Frontal cortex (tissue), 3 donors: ENCODE measurements at regions not wholly inside any gene's neighbourhood (a gene's known extent, or its start where the extent isn't known, plus 50 kb on each side); places are given as distances from the start of the nearest gene placed in this dataset.

Experiments used
- DNase-seq, 2 donors: peaks; one replicate each; pipeline ENCODE4 v3.0.0; 2012; ENCODE audit warnings: low spot score in 2 of 2
- FAIRE-seq: peaks from 2 replicates; lab custom pipeline; 2012; peaks lifted over from hg19 to GRCh38; lab: Jason Lieb, UNC
- donor health status: control.
- donor health status: control.
- donor health status: control.

DNA sequence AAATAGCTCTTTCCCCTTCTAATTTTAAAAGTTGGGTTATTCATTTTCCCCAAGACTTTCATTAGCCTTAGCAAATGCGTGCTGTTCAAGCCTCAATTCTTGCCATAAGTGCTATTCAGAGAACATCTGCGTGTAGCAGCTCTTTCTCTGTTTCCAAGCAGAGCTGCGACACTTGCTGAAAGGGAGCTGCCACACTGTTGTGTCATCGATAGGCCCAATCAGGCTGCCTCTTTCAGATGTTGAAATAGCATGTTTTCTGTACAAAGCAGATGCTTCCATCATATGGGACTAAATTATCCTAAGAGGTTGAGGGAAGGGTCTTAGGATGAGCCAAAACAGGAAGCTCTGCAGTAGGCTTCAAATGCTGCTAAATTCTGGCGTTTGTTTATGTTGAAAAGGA, 220.9 kb upstream of the CDC14C start:
- FAIRE-seq (no peak), DNase-seq (no peak)

DNA sequence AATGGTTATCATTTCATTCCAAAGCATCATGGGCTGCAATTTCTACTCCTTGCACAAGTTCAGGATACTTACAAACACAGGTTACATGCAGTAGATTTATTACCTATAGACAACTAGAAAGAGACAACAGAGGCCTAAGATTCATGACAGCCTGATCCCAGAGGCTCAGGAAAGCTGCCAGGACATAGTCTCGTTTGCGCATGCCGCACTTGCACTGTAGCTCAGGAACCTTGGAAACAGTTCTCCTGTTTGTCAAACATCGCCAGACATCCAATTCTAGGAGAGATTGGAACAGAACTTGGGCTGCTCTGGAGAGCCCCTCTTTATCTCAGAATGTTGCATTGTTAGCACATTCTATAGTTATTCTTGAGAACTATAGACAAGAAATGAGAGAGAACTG, 216.2 kb upstream of the CDC14C start:
- FAIRE-seq (no peak), DNase-seq (no peak)

DNA sequence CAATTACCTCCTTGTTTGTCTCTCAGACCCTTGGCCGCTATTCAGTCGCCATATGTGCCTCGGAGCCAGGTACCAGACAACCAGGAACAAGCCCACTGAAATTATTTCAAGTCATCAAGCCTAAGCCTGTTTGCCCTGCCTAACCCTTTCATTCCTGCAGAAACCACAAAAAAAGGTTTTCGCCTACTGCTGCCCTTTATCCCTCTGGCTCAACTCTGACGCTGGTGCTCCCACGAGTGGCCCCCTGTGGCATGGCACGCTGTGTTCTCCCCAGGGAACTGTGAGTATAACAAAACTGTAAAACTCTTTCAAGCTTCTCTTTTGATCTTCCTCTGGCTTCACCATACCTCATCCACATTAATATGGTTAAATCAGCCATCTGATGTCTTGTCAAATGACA, 215.7 kb upstream of the CDC14C start:
- FAIRE-seq: no peak

DNA sequence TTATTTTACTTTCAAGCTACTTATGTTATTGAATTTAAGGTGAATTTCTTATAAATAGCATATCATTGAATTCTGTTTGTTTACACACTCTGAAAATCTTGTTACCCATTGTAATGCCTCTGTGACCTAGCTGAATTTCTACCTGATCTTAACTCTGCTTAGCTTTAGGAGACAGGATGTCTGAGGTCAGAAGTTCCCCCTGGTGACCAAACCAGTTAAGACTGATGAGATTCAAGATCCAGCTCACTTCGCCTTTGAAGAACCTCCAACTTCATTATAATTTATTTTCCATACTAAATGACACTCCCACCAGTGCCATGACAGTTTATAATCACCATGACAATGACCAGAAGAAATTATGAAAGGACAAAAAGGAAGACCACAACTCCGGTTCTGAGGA, 213.4 kb upstream of the CDC14C start:
- FAIRE-seq: no peak
- no peak for DNase-seq

More for the DNA sequence above, 215.7 kb upstream of the CDC14C start:
- DNase-seq: no peak

DNA sequence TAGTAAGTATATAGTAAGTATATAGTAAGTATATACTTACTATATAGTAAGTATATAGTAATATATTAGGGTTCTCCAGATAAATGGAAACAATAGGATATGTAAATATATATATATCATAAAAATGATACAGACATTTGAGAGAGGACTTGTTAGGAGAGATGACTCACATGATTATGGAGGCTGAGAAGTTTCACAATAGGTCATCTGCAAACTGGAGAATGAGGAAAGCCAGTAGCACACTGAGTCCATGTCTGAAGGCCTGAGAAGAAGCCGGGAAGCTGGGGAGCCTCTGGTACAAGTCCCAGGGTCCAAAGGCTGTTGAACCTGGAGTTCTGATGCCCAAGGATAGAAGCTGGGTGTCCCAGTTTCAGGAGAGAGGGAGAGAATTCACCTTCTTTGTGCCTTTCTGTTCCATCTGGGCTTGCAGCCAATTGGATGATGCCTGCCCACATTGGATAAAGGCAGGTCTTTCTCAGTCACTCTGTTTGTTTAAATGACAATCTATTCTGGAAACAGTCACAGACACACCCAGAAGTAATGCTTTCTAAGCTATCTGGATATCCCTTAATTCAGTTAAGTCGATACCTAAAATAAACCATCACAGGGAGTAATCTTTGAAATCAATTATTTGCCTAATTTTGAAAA, 205.5 kb upstream of the CDC14C start:
- peak; percentile 99 for FAIRE-seq

DNA sequence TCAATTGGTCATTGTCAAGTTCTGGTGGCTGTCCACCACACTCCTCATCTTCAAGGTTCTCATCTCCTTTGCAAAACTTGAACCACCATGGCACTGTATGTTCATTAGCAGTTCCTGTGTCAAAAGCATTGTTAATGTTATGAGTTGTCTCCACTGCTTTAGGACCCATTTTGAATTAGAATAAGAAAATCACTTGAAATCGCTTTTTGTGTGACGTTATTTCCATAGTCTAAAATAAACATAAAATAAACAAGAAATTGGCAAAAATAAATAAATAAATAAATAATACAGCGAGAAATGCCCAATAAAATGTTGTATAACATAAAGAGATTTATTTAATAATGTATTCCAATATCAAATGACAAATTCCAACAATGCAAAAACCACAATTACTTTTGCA, 195.5 kb upstream of the CDC14C start:
- FAIRE-seq: no peak
- DNase-seq: no peak

More for the DNA sequence above, 205.5 kb upstream of the CDC14C start:
- DNase-seq: no peak

DNA sequence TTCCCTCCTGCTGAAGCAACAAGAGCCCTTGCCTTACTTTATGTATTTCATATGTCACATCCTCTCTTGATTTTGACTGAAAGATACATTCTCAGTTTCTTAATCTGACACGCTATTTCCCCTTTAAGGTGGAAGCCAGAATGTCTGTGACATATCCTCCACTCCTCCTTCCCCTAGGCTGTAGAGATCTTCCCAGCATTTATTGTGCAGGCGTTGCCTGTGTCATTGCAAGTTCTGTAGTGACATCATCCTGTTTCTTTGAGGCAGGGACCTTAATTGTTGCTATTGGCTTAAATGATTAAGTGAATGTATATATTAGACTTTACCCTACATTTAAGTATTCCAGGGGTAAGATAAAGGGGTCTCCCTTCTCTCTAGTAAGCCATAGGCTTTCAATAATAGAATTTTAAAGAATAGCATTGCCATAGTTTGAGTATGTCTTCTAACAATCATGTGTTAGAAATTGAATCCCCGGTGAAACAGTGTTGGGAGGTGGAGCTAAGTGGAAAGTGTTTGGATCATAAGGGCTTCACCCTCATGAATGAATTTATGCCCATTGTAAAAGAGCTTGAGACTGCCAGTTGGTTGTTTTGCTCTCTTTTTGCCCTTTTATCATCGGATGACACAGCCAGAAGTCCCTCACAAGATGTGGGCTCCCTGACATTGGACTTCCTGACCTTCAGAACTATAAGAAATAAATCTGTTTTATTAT, 189.5 kb upstream of the CDC14C start:
- no peak for FAIRE-seq
- DNase-seq: no peak

DNA sequence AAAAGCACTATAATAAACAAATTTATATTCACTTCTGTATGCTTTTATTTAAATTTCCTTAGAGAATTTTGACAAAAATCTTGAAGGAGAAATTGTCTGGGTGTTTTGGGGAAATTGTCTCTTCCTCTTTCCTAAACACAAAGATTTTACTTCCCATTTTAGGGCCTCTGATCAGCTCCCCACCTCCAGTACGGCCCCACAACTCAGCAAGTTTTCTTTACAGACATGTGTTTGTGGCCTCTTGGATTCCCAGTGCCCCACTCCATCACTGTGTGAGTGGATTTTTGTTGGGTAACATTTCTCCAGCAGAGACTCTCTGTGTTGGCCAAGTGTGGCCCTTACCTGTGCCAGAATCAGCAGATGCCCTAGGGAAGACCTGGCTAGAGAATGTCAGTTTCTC, 182.8 kb upstream of the CDC14C start:
- DNase-seq (no peak), FAIRE-seq (no peak)

DNA sequence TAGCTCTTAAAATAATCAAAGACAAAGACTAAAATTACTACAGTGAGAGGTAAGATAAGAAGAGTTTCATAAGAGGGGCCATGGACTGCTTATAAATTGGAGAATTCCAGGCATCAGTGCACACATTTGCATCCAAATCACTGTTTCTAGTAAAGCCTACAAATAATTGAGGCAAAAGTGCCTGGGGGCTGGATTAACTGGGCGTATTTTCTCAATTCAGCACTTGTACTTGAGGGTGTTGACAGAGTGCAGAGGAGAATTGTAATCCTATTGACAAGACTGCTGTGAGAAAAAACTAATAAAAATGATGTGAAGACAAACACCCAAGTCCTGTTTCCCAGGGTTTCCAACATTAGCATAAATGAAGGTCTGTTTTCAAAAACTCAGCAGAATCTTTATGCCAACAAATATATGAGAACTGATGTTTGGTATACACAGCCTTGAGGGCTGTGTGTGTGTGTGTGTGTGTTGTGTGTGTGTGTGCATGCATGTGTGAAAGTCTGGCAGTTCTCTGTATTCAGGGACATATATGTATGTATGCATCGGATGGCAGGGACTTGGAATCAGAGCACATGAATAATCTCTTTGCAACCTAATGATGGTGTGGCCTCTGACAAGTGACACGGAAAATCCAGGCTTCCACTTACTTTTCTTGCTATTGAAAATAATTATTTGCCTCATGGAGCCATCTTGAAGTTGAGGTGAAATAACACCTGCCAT, 182.1 kb upstream of the CDC14C start:
- FAIRE-seq (no peak), DNase-seq (no peak)

DNA sequence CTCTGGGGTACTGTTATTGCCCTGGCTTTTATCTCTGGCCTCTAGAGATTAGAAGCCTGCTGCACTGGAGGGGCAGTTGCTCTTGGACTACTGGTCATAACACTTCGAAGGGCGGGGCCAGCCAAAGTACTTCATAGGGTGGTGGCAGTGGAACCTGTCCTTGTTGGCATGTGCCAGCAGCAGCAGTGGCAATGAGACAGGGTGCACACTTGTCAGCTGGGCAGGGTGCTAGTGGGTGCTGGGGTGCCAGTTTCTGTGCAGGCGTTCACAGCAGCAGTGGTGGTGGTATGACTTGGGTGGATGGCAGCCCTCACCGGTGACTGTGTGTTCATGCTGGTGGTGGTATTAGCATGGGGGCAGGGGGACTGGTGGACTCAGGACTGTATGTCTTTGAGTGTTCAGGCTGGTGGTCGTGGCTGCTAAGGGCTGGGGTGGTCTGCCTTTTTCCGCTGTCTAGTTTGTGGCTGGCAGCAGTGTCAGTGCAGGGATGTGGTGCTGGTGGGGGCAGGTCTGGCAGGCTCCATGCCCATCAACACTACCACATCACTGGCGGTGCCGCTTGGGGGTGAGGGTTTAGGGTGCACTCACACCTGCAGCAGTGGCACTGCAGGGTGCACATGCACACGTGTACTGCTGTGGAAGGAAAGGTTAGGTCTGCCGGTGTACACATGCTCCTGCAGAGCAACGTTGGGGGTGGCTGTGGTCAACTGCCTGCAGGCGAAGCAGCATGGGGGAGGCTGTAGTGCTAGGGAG, 176.1 kb upstream of the CDC14C start:
- FAIRE-seq (no peak), DNase-seq (no peak)

DNA sequence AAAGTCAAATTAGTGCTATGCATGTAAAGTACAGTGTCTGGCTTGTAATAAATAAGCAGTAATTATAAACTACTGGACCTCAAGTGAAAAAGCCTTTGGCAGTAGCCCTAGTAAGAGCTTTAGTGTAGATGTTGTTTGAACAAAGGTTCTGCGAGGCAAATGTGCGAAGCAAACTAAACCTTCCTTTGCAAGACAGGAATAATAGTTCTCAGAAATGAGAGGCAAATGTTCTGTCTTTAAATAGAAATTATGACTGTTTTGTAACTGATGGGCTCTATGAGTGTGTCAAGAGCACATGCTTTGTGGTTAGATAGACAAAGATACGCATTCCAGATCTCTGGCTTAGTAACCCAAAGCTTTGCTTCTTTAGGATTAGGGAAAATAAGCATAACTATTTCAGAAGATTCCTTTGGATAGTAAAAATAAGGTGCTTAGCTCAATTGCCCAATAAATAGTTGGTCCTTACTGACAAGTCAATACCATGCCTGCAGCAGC, 169.2 kb upstream of the CDC14C start:
- FAIRE-seq (no peak), DNase-seq (no peak)

DNA sequence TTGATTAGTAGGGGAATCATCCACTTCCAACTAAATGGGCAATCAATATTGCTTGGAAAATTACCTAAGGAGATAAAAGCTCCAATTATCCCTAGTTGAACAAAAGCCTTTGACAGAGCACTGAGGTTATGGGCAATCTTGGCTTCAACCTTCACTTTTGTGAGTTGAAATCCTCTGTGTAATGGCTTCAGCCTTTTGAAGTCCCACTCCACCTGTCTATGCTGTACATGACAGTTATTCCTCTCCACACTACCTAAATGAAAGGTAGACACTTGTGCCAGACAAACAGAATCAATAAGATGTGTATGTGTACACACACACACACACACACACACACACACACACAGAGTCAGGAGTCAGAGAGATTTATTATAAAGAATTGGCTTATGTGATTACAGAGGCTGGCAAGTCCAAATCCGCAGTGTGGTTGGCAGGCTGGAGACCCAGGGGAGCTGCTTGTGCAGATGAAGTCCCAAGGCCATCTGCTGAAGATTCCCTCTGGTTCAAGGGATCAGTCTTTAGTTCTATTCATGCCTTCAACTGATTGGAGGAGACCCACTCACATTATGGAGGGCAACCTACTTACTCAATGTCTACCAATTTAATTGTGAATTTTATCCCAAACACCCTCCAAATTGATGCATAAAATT, 164.8 kb upstream of the CDC14C start:
- FAIRE-seq (no peak), DNase-seq (no peak)

DNA sequence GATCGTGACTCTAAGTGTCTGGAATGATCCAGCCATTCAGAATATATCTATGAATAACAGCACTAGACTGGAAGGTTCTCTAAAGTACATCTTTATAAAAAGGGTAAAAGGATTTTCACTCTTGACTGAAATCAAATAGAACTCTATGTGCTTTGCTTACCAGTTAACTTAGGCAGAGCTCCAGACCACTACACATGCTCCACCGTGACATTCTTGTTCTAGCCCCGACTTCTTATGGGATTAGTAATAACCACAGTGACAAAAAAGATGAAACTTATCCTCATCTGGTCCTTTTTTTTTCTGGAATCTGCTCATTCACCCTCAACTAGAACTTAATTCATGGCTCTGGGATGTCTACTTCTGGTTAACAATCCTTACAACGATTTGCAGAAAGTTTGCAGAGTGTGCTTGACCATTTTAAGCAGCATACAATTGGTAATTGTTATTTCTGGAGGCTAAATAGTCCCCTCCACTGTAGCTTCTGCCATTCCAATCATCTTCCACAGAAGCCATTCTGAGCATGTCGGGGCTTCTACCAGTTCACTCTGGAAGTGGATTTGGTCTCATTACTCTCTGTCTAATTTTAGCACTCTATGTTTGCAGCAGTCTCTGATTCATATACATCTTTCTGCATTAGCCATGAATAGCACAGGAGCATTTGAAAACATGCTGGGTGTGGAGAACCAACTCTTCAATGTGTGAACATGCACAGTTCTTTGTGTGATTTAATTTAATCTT, 163.7 kb upstream of the CDC14C start:
- no peak for FAIRE-seq

DNA sequence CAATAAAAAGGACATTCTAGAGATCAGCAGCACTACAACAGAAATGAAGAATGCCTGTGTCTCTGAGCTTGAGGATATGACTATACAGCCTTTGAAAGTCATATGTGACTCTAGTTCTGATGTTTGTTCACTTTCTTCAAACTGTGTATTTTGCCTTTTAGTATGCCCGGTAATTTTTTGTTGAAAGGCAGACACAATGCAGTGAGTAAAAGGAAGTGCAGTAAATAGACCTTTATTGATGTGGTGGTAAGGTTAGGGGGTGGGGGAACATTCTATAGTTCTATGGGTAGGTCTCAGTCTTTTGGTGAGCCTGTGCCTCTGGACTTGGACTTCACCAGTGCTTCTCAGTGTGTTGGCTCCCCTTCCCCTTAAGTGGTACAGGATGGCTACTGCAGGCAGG, 143.5 kb upstream of the CDC14C start:
- DNase-seq (no peak), FAIRE-seq (no peak)

More for the DNA sequence above, 163.7 kb upstream of the CDC14C start:
- DNase-seq: no peak

DNA sequence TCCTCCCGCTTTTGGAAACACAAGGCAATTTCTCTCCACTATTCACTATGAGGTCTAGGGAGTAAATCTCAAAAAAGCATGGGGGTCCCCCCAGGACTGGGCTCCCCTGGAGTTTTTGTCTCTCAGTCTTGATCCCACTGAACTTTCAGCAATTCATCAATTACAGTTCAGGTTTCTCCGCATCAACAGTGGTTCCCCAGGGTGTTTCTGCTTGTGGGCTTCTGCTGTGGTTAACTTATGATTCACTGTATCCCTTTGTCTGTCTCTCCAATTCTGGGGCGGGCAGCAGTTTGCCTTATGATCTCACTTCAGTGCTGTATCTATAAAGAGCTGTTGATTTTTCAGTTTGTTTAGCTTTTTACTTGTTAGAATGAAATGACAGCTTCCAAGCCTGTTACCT, 142.6 kb upstream of the CDC14C start:
- no peak for FAIRE-seq
- no peak for DNase-seq

DNA sequence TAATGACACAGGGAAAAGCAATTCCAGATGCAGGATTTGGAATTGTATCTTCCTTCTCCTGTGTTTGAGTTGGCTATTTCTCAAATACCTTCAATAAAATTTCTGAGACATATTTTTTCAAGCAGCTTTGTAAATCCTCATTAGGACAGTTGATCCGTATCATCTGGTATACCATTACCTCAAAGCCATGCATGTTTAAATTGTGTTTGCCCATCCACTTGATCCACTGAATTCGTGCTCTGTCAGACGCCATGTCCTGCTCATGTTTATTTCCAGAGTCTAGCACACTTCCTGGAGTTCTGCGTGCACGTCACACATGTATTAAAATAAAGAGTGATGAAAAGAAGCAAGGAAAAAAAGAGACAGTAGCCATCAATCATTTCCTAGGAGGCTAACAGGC, 141.8 kb upstream of the CDC14C start:
- no peak for DNase-seq
- FAIRE-seq: no peak

DNA sequence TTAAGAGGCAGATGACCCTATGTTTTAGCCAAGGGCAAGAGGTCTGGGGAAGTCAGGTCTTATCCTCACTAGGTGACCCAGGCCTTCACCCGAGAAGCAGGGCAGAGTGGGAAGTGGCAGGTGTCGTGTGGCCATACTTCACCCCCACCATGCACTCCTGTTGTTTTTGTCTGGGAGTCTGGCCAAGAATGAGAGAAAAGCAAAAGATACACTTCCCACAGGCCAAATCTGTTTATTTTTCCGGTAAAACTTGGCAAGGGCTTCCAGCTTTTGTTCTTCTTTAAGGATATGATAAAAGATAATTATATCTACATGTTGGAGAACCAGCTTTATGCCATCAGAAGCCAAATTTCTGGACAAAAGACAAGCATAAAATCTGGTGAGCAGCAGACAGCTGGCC, 137.4 kb upstream of the CDC14C start:
- DNase-seq (no peak), FAIRE-seq (no peak)

DNA sequence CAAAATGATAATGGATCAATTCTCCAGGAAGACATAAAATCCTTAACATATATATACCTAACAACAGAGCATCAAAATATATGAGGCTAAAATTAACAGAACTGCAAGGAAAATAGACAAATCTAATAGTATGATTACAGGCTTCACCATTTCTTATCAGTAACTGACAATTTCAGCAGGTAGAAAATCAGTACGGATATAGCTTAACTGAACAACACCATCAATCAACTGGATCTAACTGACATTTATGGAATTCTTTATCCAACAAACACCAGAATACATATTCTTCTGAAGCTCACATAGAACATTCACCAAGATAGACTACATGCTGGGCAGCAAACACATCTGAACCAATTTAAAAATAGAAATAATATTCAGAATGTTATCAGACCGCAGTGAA, 121.1 kb upstream of the CDC14C start:
- DNase-seq: no peak
- FAIRE-seq: no peak

DNA sequence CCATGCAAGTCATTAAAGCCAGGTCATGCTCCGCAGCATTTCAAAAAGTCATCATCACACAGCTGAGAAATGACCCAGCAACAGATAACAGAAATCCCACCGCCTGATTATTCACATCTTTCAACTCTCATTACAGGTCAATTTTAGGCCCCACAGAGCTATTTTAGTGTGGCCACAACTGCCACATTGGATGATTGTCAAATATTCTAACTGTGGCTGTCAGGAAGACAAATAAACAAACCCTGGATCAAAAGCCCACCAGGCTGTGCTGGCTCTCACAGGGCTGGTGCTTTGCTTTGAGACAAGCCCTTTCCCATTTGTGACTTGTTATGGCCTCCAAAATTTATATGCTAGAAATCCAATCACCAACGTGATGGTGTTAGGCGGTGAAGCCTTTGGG, 117.6 kb upstream of the CDC14C start:
- FAIRE-seq: no peak
- no peak for DNase-seq
